ENCODE measurements at regions not wholly inside any gene's neighbourhood (a gene's known extent, or its start where the extent isn't known, plus 50 kb on each side); places are given as distances from the start of the nearest gene placed in this dataset.

DNA sequence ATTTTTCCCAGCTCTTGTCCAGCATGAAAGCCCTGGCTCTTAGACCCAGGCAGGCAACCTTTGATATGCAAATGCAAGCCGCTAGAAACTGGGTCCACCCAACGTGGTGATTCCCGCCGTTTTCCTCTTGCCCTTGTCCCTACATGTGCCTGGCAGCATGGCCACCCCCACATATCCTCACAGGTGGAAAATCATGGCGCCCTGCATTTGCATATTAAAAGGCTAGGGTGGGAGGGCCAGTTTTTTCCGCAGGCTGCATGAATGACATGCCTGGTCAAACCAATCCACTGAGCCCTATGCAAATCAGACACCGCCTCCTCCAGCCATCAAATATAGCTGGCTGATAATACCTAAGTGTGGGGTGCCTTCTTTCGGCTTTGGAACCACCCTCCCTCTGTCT is 1091.8 kb upstream of the NXPH2 start:
- peaks cover 6% of the 10 kb centered on the region for H3K9me3 Mint-ChIP-seq (ENCODE audit: insufficient read depth)
- ChIA-PET POLR2A (no interaction called here), CTCF (no interaction called here)
- no peaks in the 10 kb centered on the region for H4K20me1 ChIP-seq (ENCODE audit: control insufficient read depth, insufficient read depth, low read length, poor library complexity, severe bottlenecking)
- no peak overlapping the region for H2AFZ ChIP-seq (ENCODE audit: insufficient read depth, low read depth, low read length, poor library complexity, severe bottlenecking)
- WGBS (ENCODE audit: insufficient coverage) = 91% methylated on average over 5 of the region's 8 CpGs
- no peaks in the 10 kb centered on the region for H3K4me1 ChIP-seq (ENCODE audit: control insufficient read depth in 2 of 2, insufficient read depth in 2 of 2, low read length in 2 of 2)
- no peak overlapping the region for H3K27ac Mint-ChIP-seq
- H3K27me3 Mint-ChIP-seq = no peaks in the 10 kb centered on the region
- no peak overlapping the region for H3K27ac ChIP-seq (ENCODE audit: low read length in 2 of 2)
- intact Hi-C loops (cut with micrococcal nuclease) = no loop called here
- H3K9ac ChIP-seq (ENCODE audit: low read length) = no peak overlapping the region
- H3K4me3 ChIP-seq (ENCODE audit: control extremely low read depth in 1 of 5, extremely low read depth in 1 of 5, insufficient read depth in 1 of 5, low read depth in 2 of 5, low read length in 4 of 5) = no peak overlapping the region
- no peak for ATAC-seq (ENCODE audit: low read depth)
- no peak overlapping the region for H3K4me3 Mint-ChIP-seq
- no peaks in the 10 kb centered on the region for H3K36me3 ChIP-seq (replicated peaks in 1 of 2; ENCODE audit: control extremely low read depth in 1 of 2, control insufficient read depth in 1 of 2, extremely low read depth in 1 of 2, insufficient read depth in 2 of 2, low read length in 1 of 2)
- no peak for DNase-seq
- no peak for TF ChIP-seq EZH2 (IDR thresholded peaks at IDR 0.05; ENCODE audit: borderline replicate concordance, insufficient read depth, low read depth, low read length, poor library complexity, severe bottlenecking)
- TF ChIP-seq, protein P1, sequence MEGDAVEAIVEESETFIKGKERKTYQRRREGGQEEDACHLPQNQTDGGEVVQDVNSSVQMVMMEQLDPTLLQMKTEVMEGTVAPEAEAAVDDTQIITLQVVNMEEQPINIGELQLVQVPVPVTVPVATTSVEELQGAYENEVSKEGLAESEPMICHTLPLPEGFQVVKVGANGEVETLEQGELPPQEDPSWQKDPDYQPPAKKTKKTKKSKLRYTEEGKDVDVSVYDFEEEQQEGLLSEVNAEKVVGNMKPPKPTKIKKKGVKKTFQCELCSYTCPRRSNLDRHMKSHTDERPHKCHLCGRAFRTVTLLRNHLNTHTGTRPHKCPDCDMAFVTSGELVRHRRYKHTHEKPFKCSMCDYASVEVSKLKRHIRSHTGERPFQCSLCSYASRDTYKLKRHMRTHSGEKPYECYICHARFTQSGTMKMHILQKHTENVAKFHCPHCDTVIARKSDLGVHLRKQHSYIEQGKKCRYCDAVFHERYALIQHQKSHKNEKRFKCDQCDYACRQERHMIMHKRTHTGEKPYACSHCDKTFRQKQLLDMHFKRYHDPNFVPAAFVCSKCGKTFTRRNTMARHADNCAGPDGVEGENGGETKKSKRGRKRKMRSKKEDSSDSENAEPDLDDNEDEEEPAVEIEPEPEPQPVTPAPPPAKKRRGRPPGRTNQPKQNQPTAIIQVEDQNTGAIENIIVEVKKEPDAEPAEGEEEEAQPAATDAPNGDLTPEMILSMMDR (IDR thresholded peaks at IDR 0.05) = no peak
- H3K27me3 ChIP-seq (replicated peaks in 1 of 4; ENCODE audit: control extremely low read depth in 1 of 4, control insufficient read depth in 3 of 4, insufficient read depth in 4 of 4, low read length in 3 of 4) = no peaks in the 10 kb centered on the region
- no peaks in the 10 kb centered on the region for H3K79me2 ChIP-seq (ENCODE audit: control insufficient read depth, insufficient read depth, low read length)
- H3K4me1 Mint-ChIP-seq = no peaks in the 10 kb centered on the region
- peaks cover 0 to 3% (median 0%) of the 10 kb centered on the region in 3 donors for H3K9me3 ChIP-seq (ENCODE audit: control extremely low read depth in 1 of 3, control insufficient read depth in 2 of 3, insufficient read depth in 1 of 3, low read length in 2 of 3)
- no peak overlapping the region for H3K4me2 ChIP-seq (replicated peaks; ENCODE audit: low read depth, low read length, poor library complexity, severe bottlenecking)

DNA sequence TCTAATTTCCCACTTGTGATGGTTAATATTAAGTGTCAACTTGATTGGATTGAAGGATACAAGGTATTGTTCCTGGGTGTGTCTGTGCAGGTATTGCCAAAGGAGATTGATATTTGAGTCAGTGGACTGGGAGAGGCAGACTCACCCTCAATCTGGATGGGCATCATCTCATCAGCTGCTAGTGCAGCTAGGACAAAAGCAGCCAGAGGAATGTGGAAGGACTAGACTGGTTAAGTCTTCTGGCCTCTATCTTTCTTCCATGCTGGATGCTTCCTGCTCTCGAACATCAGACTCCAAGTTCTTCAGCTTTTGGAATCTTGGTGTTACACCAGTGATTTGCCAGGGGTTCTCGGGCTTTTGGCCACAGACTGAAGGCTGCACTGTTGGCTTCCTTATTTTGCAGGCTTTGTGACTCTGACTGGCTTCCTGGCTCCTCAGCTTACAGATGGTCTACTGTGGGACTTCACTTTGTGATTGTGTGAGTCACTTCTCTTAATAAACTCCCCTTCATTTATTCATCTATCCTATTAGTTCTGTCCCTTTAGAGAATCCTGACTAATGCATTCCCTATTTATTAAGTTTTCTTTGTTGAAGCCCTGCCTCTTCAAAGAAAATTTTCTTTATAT is 1087.5 kb upstream of the NXPH2 start:
- no peak overlapping the region for H3K4me3 Mint-ChIP-seq
- TF ChIP-seq EZH2 (IDR thresholded peaks at IDR 0.05; ENCODE audit: borderline replicate concordance, insufficient read depth, low read depth, low read length, poor library complexity, severe bottlenecking) = no peak
- TF ChIP-seq, protein P1 (IDR thresholded peaks at IDR 0.05) = no peak
- DNase-seq = no peak
- no peak overlapping the region for H3K4me2 ChIP-seq (replicated peaks; ENCODE audit: low read depth, low read length, poor library complexity, severe bottlenecking)
- no peaks in the 10 kb centered on the region for H3K27me3 Mint-ChIP-seq
- no peak overlapping the region for H3K9ac ChIP-seq (ENCODE audit: low read length)
- no peaks in the 10 kb centered on the region for H4K20me1 ChIP-seq (ENCODE audit: control insufficient read depth, insufficient read depth, low read length, poor library complexity, severe bottlenecking)
- intact Hi-C loops (cut with micrococcal nuclease) = no loop called here
- peaks cover 4% of the 10 kb centered on the region for H3K9me3 Mint-ChIP-seq (ENCODE audit: insufficient read depth)
- H3K27ac ChIP-seq (ENCODE audit: low read length in 2 of 2) = no peak overlapping the region
- H3K4me1 Mint-ChIP-seq = no peaks in the 10 kb centered on the region
- H3K27me3 ChIP-seq (replicated peaks in 1 of 4; ENCODE audit: control extremely low read depth in 1 of 4, control insufficient read depth in 3 of 4, insufficient read depth in 4 of 4, low read length in 3 of 4) = no peaks in the 10 kb centered on the region
- H3K9me3 ChIP-seq (ENCODE audit: control extremely low read depth in 1 of 3, control insufficient read depth in 2 of 3, insufficient read depth in 1 of 3, low read length in 2 of 3) = peaks cover 0 to 3% (median 0%) of the 10 kb centered on the region in 3 donors
- H3K4me1 ChIP-seq (ENCODE audit: control insufficient read depth in 2 of 2, insufficient read depth in 2 of 2, low read length in 2 of 2) = no peaks in the 10 kb centered on the region
- CTCF ChIA-PET = no interaction called here
- H3K27ac Mint-ChIP-seq = no peak overlapping the region
- H3K36me3 ChIP-seq (replicated peaks in 1 of 2; ENCODE audit: control extremely low read depth in 1 of 2, control insufficient read depth in 1 of 2, extremely low read depth in 1 of 2, insufficient read depth in 2 of 2, low read length in 1 of 2) = no peaks in the 10 kb centered on the region
- H2AFZ ChIP-seq (ENCODE audit: insufficient read depth, low read depth, low read length, poor library complexity, severe bottlenecking) = no peak overlapping the region
- H3K79me2 ChIP-seq (ENCODE audit: control insufficient read depth, insufficient read depth, low read length) = no peaks in the 10 kb centered on the region
- POLR2A ChIA-PET = no interaction called here
- ATAC-seq (ENCODE audit: low read depth) = no peak
- WGBS (ENCODE audit: insufficient coverage) = 31% methylated on average over 2 of the region's 2 CpGs
- no peak overlapping the region for H3K4me3 ChIP-seq (ENCODE audit: control extremely low read depth in 1 of 5, extremely low read depth in 1 of 5, insufficient read depth in 1 of 5, low read depth in 2 of 5, low read length in 4 of 5)

Data from B cell (primary cell).